Lower leg skin (tissue), 4 donors: ENCODE measurements at regions not wholly inside any gene's neighbourhood (a gene's known extent, or its start where the extent isn't known, plus 50 kb on each side); places are given as distances from the start of the nearest gene placed in this dataset.

Experiments used
- DNase-seq, 2 donors: peaks; one replicate each; pipeline ENCODE4 v3.0.0-alpha.2; 2019; ENCODE audit warnings: low spot score in 2 of 2
- H3K4me3 ChIP-seq: fragments of 200-600 bp; sonication (generic); 2 replicates; pipeline ENCODE4 v1.5.1; 2017; ENCODE audit warnings: mild to moderate bottlenecking, low read depth; ENCODE audit not compliant: poor library complexity, severe bottlenecking
- POLR2A ChIP-seq, 2 donors: fragments of 450-650 bp; IDR thresholded peaks; one replicate each; pipeline ENCODE4 v1.6.1; 2016 to 2017; ENCODE audit warnings: antibody characterized with exemption in 2 of 2, mild to moderate bottlenecking in 1 of 2, moderate library complexity in 1 of 2
- whole genome bisulfite sequencing, 2 donors: methylation state at CpG; one replicate each; pipeline ENCODE4 v1.1.5; 2018; 5-methylcytosine and 5-hydroxymethylcytosine counted together
- intact Hi-C: fragments of 100-400 bp; cut with DNase I; formaldehyde crosslinking; loops from one replicate; pipeline ENCODE4 v1.15.0; 2023; ENCODE audit warnings: low total_unique reads
- TF ChIP-seq, protein P1 (sequence below), 3 donors: fragments of 450-650 bp; IDR thresholded peaks; one replicate each; pipeline ENCODE4 v1.5.1; 2016; ENCODE audit warnings: antibody characterized with exemption in 3 of 3, mild to moderate bottlenecking in 3 of 3, moderate library complexity in 2 of 3

DNA sequence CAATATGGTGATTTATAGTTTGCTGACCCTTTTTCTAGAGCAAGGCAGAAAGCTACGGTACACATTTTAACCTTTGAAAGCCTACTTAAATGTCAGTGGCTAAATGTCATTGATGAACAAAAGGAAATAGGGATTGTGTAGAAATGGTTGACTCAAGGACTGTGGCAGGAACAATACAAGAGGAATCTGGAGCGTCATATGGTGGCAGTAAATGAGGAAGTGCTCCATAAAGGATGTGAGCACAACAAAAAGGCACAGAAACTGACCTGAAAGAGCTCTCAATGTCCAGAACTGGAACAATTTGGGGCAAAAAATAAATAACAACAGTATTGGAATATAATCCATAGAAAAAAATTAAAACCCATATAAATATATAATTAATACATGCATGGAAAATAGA lies 443.9 kb upstream of the VRK2 start:
- 40 to 60% methylated on average over 2 of the region's 2 CpGs for WGBS, 2 donors
- intact Hi-C loops = no loop called here
- no peak overlapping the region for H3K4me3 ChIP-seq
- DNase-seq = no peak
- TF ChIP-seq, protein P1, sequence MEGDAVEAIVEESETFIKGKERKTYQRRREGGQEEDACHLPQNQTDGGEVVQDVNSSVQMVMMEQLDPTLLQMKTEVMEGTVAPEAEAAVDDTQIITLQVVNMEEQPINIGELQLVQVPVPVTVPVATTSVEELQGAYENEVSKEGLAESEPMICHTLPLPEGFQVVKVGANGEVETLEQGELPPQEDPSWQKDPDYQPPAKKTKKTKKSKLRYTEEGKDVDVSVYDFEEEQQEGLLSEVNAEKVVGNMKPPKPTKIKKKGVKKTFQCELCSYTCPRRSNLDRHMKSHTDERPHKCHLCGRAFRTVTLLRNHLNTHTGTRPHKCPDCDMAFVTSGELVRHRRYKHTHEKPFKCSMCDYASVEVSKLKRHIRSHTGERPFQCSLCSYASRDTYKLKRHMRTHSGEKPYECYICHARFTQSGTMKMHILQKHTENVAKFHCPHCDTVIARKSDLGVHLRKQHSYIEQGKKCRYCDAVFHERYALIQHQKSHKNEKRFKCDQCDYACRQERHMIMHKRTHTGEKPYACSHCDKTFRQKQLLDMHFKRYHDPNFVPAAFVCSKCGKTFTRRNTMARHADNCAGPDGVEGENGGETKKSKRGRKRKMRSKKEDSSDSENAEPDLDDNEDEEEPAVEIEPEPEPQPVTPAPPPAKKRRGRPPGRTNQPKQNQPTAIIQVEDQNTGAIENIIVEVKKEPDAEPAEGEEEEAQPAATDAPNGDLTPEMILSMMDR (IDR thresholded peaks at IDR 0.05) = no peak
- no peak for TF ChIP-seq POLR2A (IDR thresholded peaks at IDR 0.05)

DNA sequence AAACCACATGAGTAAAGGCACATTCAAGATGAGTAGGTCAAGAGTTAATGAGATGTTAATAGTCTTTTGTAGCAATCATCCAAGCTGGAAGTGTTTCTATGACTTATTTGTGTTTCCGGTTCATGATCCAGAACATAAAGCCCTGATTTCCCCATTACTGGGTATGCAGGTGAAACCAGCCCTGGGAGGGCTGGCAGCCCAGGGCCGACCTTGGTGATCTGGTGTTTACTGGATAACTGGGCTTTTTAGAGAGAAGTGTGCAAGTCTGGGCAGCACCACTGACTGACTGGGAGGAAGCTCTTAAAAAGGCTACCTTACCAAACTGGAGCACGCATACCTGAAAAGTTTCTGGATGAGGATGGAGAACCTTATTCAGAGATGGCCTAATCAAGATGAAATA lies 431.6 kb upstream of the VRK2 start:
- H3K4me3 ChIP-seq = no peak overlapping the region
- intact Hi-C loops = no loop called here
- no peak for DNase-seq
- WGBS, 2 donors = 73 to 85% methylated on average over 3 of the region's 3 CpGs
- TF ChIP-seq POLR2A (IDR thresholded peaks at IDR 0.05) = no peak
- TF ChIP-seq, protein P1 (IDR thresholded peaks at IDR 0.05) = no peak

DNA sequence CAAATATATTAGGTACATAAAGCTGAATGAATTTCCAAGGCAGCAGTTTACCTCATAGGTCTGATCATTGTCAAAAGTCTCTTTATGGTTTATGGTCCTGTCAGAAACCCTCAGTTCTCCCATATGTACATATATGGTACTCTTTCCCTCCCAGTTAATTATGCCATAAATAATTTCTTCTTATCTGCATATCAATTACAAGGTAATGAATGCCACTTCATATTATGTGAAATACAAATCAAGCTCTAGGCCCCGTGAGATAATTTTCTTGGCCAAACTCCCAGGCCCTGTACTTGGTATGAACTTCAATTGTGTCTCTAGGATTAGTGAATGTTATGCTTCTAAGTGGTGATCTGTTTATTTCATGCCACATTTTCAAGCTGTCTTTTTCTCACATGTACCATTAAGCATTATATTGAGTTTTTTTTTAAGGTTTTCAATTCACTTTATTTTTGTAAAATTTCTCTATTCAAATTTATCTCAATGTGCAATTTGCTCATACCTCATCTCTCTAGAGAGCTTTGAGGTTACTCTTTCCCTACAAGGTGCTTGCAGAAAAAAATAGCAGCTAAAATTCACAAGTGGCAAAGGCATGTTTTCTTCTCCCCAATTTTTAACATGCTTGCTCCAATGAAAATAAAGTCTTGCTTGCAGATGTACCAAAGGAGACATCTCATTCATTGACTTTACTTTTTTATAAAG lies 430.6 kb upstream of the VRK2 start:
- TF ChIP-seq, protein P1 (IDR thresholded peaks at IDR 0.05) = no peak
- no peak for TF ChIP-seq POLR2A (IDR thresholded peaks at IDR 0.05)
- intact Hi-C loops = no loop called here
- no peak for DNase-seq
- WGBS, 2 donors = 17 to 22% methylated on average over 1 of the region's 1 CpG
- no peak overlapping the region for H3K4me3 ChIP-seq

DNA sequence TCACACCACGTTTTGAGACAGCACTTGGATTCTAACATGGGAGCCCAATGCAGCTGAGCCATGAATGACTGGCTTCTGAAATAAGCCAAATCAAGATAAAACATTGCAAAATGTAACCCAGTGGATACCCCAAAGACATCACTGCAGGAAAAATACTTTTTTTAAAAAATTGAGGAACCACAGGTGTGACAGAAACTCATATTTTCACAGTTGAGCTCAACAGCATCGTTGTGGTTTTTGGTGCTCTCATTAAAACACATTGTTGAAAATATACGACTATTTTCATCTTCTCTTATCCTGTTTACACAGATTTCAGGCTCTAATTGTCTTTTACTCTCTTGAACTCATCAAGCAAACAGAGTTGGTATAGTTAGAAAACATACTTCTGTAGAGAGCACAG lies 429.3 kb upstream of the VRK2 start:
- intact Hi-C loops = no loop called here
- TF ChIP-seq, protein P1 (IDR thresholded peaks at IDR 0.05) = no peak
- no peak for TF ChIP-seq POLR2A (IDR thresholded peaks at IDR 0.05)
- WGBS, 2 donors = 64 to 80% methylated on average over 3 of the region's 3 CpGs
- DNase-seq = no peak
- H3K4me3 ChIP-seq = no peak overlapping the region

DNA sequence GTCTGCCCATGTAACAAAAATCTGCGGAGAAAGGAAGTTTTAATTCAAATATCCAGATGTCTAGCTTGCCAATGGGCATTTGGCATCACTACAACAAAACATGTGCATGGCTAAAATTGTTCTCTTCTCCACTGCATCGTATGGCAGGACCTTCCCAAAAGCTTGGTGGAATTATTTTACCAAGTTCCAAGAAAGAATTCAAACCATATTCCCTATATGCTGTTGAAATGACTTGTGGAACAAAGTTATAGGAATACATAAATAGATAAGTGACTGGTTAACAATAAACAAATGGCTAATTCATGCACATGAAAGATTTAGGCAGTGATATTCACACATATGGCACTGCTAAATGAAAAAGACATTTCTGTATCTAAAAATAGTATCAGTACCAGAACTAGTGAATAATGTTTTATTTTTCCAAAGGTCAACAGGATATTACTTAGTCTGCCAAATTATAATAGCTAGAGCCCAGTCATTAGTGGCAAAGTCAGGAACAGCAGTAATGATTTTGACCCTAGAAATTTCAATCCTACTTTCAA lies 425.4 kb upstream of the VRK2 start:
- TF ChIP-seq, protein P1 (IDR thresholded peaks at IDR 0.05) = no peak
- TF ChIP-seq POLR2A (IDR thresholded peaks at IDR 0.05) = no peak
- DNase-seq = no peak
- no peak overlapping the region for H3K4me3 ChIP-seq
- intact Hi-C loops = no loop called here
- WGBS, 2 donors = 30 to 47% methylated on average over 2 of the region's 2 CpGs

DNA sequence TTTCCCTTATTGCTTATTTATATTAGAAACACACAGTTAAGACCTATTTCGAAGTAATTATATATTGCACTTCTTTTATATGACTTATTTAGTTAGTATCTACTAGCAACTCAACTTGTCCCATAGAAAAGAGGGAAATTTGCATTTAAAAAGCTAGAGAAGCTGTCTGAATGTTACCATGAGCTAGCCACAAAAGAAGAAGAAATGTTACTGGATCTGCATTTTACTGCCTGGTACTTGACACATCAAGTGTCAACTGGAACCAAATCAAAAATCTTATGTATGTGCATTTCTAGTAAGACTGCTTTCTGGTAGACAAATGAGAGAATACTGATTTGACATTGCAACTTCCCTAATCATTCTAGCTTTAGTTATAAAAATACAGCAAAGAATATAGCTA lies 424.6 kb upstream of the VRK2 start:
- intact Hi-C loops = no loop called here
- TF ChIP-seq, protein P1 (IDR thresholded peaks at IDR 0.05) = no peak
- no peak for TF ChIP-seq POLR2A (IDR thresholded peaks at IDR 0.05)
- no peak for DNase-seq
- 65 to 68% methylated on average over 1 of the region's 1 CpG for WGBS, 2 donors
- no peak overlapping the region for H3K4me3 ChIP-seq
